H4 (cell line): ENCODE measurements at regions not wholly inside any gene's neighbourhood (a gene's known extent, or its start where the extent isn't known, plus 50 kb on each side); places are given as distances from the start of the nearest gene placed in this dataset.
A peak's percentile ranks its signal among the peaks of the same experiment; 100 is the strongest.

Experiments
- DNase-seq: peaks from one replicate; pipeline ENCODE4 v3.0.0-alpha.2; 2015; ENCODE audit warnings: low spot score

GRCh38 chr1:47630346-47630745, 192.5 kb downstream of the FOXD2 start:
- DNase-seq, result no peak

DNA sequence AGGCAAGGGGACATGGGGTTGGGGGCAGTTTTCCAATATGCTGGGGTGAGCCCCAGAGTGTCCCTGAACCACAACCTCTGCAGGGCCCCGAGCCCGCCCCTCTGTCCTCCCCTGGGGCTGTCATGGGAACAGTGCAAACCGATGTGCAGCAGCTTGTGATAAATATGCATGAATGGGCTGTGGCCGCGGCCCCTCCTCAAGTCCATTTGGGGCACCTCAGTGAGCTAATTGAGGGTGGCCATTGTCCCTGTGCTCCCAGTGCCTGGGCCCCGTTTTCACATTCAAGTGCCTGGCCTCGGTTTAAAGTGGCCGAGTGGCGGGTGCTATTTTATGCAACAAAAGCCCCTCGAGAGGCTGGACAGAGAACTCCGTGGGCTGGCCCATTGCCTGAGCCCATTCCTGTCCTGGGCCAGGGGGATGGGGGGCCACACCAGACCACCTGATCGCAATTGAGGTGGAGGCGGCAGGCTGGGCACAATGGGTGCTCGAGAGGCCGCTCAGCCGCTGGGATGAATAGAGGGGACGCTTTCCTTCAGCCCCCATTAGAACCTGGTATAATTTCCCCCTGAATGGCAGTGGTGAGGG, 193.7 kb downstream of the FOXD2 start:
- no peak for DNase-seq

DNA sequence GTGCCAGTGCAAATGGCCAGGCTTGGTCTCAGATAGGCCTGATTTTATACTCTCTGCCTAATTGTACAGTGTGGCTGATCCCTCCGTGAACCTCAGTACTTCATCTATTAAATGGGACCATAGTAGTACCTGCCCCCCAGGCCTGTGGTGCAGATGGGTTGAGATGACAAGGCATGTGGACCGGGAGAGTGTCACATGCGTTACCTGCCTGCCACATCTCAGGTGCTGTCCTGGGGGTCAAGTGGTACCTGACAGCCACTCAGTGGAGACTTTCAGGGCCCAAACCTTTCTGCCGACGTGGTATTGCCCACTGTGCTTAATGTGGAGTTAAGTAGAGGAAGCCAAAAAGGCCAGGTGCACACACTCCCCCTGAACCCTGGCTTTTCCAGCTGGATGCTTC, 197.3 kb downstream of the FOXD2 start:
- no peak for DNase-seq

DNA sequence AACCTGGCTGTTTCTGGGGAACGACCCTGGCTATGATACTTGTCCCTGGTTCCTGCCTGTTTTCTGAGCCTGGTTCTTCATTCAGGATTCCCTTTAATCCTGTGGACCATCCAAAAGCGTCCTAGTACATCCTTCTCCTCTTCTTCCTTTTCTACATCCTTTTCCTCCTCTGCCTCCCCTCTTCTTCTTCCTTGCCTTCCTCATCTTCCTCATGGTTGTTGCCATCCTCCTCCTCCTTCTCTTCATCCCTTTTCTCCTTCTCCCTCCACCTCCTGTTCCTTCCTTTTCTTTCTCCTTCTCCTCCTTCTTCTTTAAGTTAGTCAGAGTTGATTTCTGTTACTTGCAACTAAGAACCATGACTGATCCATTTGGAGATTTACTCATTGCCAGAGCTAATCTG, 197.8 kb downstream of the FOXD2 start:
- no peak for DNase-seq

DNA sequence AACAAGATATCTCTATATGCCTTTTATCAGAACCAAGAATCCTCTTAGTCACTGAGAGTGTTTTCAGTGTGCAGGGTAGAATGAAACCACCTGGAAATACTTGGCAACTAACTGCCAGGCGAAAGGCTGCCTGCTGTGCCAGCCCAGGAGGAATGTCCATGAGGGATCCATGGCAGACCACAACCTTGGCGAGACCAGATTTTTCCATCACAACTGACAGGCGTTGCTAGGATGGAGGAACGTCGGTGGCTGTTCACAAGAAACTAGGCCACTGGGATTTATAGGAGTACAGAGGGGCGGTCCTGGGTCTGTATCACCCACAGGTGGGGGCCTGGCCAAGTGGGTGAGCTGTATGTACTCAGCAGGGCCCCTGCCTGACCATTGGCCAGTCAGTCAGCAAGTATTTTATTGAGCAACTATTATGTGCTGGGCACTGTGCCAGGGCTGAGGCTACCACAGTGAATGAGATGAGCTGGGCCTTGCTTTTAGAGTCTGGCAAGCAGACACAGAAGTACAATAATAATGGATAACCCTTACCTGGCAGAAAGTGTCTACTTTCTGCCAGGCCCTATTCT, 199.4 kb downstream of the FOXD2 start:
- peak; percentile 57 for DNase-seq

DNA sequence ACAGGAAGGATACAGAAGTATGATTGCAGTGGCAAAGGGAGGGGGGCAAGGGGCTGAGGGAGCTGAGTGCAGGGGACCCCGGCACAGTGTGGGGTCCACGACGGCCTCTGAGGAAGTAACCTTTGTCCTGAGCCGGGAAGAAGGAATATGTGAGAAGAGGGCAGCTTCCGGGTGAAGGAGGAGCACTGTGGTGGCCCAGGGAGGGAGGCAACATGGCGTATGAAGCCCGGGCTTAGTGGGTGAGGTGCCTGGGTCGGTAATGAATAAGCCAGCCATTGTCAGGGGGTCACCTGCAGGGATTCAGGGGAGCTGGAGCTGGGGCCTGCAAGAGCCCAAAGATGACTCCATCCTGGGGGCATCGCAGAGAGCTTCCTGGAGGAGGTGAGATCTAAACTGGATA, 200.4 kb downstream of the FOXD2 start:
- no peak for DNase-seq

DNA sequence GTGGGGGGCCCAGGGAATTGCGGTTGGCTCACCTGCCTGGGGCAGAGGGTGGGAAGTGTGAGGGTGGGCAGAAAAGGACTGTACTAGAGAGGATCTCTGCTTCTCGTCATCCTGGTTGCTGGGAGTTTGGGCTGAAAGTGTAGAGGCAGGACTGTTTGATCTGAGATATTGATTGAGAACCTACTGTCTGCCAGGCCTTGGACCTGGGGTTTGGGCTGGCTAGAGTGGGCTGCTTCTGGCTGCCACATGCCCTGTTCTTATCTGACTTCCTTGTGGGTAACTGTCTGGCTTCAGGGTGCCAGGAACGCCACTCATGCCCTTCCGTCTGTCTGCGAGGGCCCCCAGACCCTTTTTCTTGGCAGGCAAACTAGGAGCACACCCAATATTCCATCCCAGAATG, 200.9 kb downstream of the FOXD2 start:
- no peak for DNase-seq

- DNase-seq, result no peak
Measured at GRCh38 chr1:47643306-47644211, 205.7 kb downstream of the FOXD2 start.

GRCh38 chr1:47644212-47644573, 206.3 kb downstream of the FOXD2 start:
- DNase-seq, result no peak

- no peak for DNase-seq
Measured at GRCh38 chr1:47645151-47645550, 207.3 kb downstream of the FOXD2 start.

DNA sequence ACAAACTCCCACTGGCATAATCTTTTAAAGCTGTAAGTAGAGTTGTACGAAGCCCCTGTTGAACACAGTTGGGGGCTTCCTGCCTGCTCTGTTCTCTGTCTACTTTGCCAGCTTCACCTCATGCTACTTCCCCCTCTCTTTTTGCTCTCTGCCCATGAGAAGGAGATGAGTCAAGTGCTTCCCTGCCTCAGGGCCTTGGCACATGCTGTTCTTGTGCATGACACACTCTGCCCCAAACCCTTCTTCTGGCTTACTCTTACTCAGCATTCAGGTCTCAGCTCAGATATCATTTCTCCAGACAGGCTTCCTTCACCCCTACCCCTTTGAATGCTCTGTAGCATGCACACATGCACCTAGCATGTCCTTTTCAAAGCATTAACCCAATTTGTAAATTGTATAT, 208.8 kb downstream of the FOXD2 start:
- no peak for DNase-seq

DNA sequence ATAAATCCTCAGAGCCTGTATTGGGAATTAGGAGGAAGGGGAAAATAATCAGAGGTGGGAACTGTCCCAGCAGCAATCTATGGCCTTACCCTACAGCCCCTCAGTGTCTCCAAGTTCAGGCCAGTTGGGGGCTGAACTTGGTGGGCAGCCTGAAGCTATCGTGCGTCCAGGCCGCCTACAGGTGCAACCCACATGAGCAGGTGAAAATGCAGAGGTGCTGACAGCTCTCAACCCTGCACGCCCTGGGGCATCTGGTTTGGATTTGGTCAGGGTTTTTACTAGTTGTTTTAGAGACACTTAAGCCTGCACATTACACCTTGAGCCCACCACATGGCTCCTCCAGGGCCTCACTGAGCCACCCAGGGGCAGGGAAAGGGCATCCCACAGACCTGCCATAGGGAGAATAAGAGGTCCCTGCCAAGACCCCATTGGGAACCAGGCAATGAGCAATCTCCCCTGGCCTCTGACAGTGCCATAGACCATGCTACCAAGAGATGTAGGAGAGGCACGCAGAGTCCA, 209.5 kb downstream of the FOXD2 start:
- no peak for DNase-seq

GRCh38 chr1:47650205-47650604, 212.4 kb downstream of the FOXD2 start:
- DNase-seq, result peak; percentile 91

- no peak for DNase-seq
Measured at GRCh38 chr1:47650611-47651010, 212.8 kb downstream of the FOXD2 start.

GRCh38 chr1:47651311-47652089, 213.7 kb downstream of the FOXD2 start:
- DNase-seq, result no peak

GRCh38 chr1:47655521-47656300, 217.9 kb downstream of the FOXD2 start:
- DNase-seq, result no peak

GRCh38 chr1:47656719-47657685, 219.2 kb downstream of the FOXD2 start:
- no peak for DNase-seq

DNA sequence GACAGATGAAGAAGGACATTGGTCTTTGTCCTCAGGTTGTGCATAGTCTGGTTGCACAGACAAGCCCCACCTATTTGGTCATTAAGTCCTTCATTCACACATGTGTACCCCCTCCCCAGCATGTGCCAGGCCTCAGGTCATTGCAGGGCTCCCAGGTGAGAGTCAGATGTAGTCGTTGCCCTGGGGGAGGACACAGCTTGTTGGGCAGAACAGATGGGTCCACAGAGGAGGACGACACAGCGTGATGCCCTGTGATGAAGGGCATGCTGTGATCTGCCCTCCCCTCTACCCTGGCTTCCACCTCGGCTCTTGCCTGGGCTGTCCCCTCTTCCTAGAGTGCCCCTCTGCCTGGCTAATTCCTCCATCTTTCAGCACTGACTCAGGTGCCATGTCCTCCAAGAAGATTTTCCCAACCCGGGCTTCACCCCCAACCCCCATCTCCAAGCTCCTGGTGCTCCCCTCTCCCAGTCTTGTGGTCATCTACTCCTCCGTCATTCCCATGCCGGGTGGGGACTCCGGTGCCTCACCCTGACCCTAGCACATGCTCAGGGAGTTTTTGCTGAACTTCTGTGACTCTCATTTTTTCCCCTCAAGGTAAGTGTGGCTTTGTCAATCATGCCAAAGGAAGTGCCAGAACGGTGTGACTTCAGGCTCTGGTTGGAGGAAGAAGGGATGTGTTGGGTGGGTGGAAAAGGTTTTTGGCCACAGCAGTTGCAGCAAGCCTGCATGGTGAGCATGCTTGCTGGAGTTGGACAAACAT, 220.5 kb downstream of the FOXD2 start:
- no peak for DNase-seq

- no peak for DNase-seq
Measured at GRCh38 chr1:47659146-47659545, 221.3 kb downstream of the FOXD2 start.
